Stimulated activated CD4-positive, alpha-beta T cell treated with anti-CD3 and anti-CD28 coated beads, Interleukin-2, amount 100 ng/mL, for 48 hours (primary cell): ENCODE measurements at regions not wholly inside any gene's neighbourhood (a gene's known extent, or its start where the extent isn't known, plus 50 kb on each side); places are given as distances from the start of the nearest gene placed in this dataset.
"Not testable (repeated sequence)": the region's sequence is repeated elsewhere in the genome, so short reads cannot be mapped to it uniquely, and the experiment has no call there.

Source experiments
- DNase-seq, 2 donors: peaks; one replicate each; pipeline ENCODE4 v3.0.0-alpha.2; 2020

- not testable (repeated sequence) for DNase-seq
These were observed 111.8 kb upstream of the ANKRD30BL start for GRCh38 chr2:132273585-132273984.

- DNase-seq = no peak
These were observed 112.2 kb upstream of the ANKRD30BL start for GRCh38 chr2:132274000-132274399.

- DNase-seq = no peak
These were observed 113.6 kb upstream of the ANKRD30BL start for GRCh38 chr2:132275396-132275795.

DNA sequence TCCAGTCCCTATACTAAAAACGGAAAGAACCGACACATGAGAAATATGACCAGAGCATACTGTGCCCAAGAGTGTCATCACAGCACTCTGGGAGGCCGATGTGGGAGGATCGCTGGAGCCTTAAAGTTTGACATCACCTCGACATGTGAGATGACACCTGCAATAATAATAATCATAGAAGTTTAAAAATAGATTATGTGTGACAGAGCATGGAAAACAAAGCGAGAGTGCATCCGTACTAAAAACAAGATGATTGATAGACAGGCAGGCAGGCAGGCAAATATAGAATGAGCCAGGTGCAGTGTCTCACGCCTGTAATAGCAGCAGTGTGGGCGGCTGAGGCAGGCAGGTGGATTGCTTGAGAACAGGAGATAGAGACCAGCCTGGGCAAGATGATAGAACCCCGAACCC, 114.8 kb upstream of the ANKRD30BL start:
- DNase-seq = no peak

DNA sequence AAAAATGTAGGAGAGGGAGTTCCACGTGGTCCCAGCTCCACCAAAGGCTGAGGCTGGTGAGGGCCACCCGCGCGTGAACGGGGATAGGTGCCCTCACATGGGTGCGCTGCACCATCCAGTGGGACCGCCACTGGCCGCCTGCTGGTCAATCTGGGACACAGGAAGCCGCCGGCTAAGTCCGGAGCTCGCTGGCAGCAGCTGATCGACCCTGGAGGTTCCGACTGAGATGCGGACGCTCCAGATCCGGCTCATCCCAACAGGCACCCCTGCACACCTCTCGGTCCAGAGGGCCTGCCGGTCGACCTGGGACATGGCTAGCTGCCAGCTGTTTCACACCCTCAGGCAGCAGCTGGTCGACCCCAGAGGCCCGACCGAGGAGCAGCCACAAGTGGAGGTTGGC, 116.5 kb upstream of the ANKRD30BL start:
- no peak for DNase-seq

DNA sequence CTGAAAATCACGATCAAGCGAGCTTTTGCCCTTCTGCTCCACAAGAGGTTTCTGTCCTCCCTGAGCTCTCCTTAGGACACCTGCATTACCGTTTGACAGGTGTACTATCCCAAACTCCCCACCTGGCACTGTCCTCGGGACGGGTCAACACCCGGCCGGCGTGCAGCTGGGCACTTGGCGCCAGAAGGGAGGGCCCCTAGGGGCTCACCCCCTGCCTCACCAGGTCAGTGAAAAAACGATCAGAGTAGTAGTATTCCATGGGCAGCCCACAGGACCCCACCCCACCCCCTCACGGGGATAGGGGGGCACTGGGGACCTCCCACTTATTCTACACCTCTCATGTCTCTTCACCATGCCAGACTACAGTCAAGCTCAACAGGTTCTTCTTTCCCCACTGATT, 117.6 kb upstream of the ANKRD30BL start:
- DNase-seq = no peak

- DNase-seq = no peak
These were observed 118.3 kb upstream of the ANKRD30BL start for GRCh38 chr2:132279930-132280615.

DNA sequence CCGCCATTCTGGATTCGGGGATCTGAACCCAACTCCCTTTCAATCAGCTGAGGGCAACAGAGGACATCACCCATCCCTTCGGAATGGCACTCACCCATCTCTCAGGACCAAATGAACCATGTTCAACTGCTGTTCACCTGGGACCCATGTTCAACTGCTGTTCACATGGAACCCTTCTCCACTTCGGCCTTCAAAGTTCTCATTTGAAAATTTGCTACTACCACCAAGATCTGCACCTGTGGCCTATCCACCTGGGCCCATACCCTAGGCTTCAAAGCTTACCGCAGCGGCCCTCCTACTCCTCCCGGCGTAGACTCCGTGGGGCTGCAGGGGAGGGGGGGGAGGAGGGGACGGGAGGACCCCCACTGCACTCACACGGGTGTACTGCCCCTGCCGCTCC, 119.2 kb upstream of the ANKRD30BL start:
- DNase-seq = no peak

- DNase-seq = not testable (repeated sequence)
These were observed 120.4 kb upstream of the ANKRD30BL start for GRCh38 chr2:132282104-132282503.

DNA sequence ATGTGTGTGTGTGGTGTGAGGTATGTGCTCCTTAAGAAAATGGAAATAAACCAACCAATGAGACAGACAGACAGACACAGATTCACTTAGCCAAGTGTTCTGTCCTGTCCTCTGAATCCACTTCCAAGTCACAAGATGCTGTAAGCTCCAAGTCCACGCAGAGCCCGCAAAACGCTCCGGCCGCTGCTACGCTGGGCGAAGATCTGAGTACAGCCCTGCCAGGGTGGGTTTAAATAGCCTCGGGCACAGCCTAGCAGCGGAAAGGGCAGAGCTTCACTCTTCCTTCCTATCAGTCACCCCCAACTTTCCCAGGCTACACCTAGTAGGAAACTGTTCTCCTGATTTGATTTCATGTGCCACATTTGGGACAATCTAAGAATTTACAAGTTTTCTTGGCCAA, 121.2 kb upstream of the ANKRD30BL start:
- DNase-seq = no peak

- not testable (repeated sequence) for DNase-seq
These were observed 124.6 kb upstream of the ANKRD30BL start for GRCh38 chr2:132286289-132286911.

DNA sequence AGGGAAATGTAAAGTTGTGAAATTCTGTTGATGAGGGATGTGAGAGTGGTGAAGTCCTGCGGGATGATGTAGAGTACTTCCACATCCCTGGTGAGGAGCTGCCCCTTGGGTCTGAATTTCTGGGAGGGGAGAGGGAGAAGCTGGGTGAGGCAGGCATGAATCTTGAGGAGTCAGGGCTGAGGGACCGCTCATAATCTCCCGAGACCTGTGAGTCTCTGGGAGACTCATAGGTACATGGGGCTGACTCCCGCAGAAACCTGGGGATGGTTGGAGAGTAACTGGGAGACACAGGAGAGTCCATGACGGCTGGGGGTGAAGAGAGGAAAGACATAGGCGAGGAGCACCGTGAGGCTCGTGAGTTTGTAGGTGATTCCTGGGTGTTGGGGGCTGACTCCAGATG, 126.2 kb upstream of the ANKRD30BL start:
- DNase-seq = not testable (repeated sequence)

GRCh38 chr2:132289138-132289537, 127.4 kb upstream of the ANKRD30BL start:
- not testable (repeated sequence) for DNase-seq

DNA sequence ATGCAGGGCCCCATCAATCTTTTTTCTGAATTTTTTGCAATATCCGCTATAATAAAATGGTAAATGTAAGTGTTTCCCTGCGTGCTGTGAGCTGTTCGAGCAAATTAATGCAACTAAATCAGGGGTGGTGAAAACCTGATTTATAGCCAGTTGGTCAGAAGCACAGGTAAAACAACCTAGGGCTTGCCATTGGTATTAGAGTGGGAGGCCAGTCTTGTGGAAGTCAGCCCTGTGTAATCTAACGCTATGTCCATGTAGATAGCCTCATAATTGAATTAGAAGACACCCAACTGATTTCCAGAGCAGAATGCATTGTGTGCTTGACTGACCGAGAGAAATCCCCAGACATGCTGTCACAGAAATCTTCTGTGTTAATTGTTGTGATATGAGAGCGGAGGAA, 126.8 kb upstream of the GPR39 start:
- not testable (repeated sequence) for DNase-seq

DNA sequence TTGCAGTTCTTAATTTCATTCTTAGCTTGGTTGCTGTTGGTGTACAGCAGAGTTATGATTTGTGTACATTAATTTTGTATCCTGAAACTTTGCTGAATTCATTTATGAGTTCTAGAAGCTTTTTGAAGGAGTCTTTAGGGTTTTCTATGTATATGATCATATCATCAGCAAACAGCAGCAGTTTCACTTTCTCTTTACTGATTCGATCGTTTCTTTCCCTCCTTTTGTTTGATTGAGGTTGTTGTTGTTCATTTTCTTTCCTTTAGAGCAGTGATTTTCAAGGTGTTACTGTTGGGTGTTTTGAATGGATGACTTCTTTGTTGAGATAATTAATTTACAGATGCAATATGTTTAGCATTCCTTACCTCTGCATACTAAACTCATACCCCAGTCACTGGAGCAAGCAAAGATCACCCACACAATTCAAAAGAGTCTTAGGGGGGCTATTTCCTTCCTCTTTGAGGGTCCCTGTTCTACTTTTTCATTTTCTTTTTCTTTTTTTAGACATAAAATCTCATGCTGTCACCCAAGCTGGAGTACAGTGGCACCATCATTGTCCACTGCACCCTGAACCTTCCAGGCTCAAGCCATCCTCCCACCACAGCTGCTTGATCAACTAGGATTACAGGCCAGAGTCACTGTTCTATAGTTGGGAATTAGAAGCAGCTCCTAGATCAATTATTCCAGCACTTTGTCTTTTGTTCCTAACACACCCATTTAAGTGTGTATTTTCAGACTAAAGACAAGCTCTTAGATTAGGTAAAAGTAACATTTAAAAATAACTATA, 115.8 kb upstream of the GPR39 start:
- DNase-seq = not testable (repeated sequence)

- not testable (repeated sequence) for DNase-seq
These were observed 111.8 kb upstream of the GPR39 start for GRCh38 chr2:132304661-132305380.

GRCh38 chr2:132307613-132308198, 108.9 kb upstream of the GPR39 start:
- not testable (repeated sequence) for DNase-seq

GRCh38 chr2:132309203-132309602, 107.4 kb upstream of the GPR39 start:
- not testable (repeated sequence) for DNase-seq

GRCh38 chr2:132315546-132315945, 101.1 kb upstream of the GPR39 start:
- not testable (repeated sequence) for DNase-seq

- DNase-seq = not testable (repeated sequence)
These were observed 99.5 kb upstream of the GPR39 start for GRCh38 chr2:132317026-132317680.

GRCh38 chr2:132318481-132318880, 98.1 kb upstream of the GPR39 start:
- not testable (repeated sequence) for DNase-seq

- DNase-seq = not testable (repeated sequence)
These were observed 92.6 kb upstream of the GPR39 start for GRCh38 chr2:132324005-132324404.
